Thyroid gland (tissue), 4 donors: ENCODE measurements at regions not wholly inside any gene's neighbourhood (a gene's known extent, or its start where the extent isn't known, plus 50 kb on each side); places are given as distances from the start of the nearest gene placed in this dataset.

Experiments
- DNase-seq, 2 donors: peaks; one replicate each; pipeline ENCODE4 v3.0.0-alpha.2; 2019
- H3K27ac ChIP-seq, 3 donors: fragments of 200-600 bp; sonication (generic); 1 replicate in 2 of 3; 2 replicates in 1 of 3; pipeline ENCODE4 v1.5.1; 2016 to 2019; ENCODE audit warnings: mild to moderate bottlenecking in 1 of 3, moderate library complexity in 1 of 3
- H3K27me3 ChIP-seq: fragments of 200-600 bp; sonication (generic); one replicate; pipeline ENCODE4 v1.5.1; 2019
- H3K36me3 ChIP-seq, 2 donors: fragments of 200-600 bp; sonication (generic); one replicate each; pipeline ENCODE4 v1.5.1; 2016 to 2019
- H3K4me1 ChIP-seq, 2 donors: fragments of 200-600 bp; sonication (generic); one replicate each; pipeline ENCODE4 v1.5.1; 2017 to 2019
- H3K4me3 ChIP-seq, 3 donors: fragments of 200-600 bp; sonication (generic); replicated peaks in 1 of 3; 1 replicate in 2 of 3; 2 replicates in 1 of 3; pipeline ENCODE4 v1.5.1; 2016; ENCODE audit warnings: mild to moderate bottlenecking in 1 of 3
- H3K9me3 ChIP-seq: fragments of 200-600 bp; sonication (generic); one replicate; pipeline ENCODE4 v1.5.1; 2017
- CTCF ChIP-seq, 6 experiments: fragments of 200-600 bp in 3 of 6; fragments of 450-650 bp in 3 of 6; sonication (generic) in 3 of 6; IDR thresholded peaks; one replicate each; pipeline ENCODE4 v1.5.1; 2016 to 2019; ENCODE audit warnings: antibody characterized with exemption in 6 of 6, mild to moderate bottlenecking in 2 of 6, inconsistent platforms in 1 of 6, moderate library complexity in 1 of 6
- POLR2A ChIP-seq, 2 donors: fragments of 450-650 bp; IDR thresholded peaks; one replicate each; pipeline ENCODE4 v1.6.1; 2017; ENCODE audit warnings: antibody characterized with exemption in 2 of 2, mild to moderate bottlenecking in 2 of 2, moderate library complexity in 1 of 2
- WGBS, 2 donors: methylation state at CpG; one replicate each; pipeline ENCODE4 v1.1.5; 2017; 5-methylcytosine and 5-hydroxymethylcytosine counted together
- intact Hi-C: fragments of 100-400 bp; cut with DNase I; formaldehyde crosslinking; loops from one replicate; pipeline ENCODE4 v1.15.1; 2023

- no peak for DNase-seq
- H3K27me3 ChIP-seq: no peaks in the 10 kb centered on the region
- no peak for TF ChIP-seq CTCF (IDR thresholded peaks at IDR 0.05)
- TF ChIP-seq POLR2A (IDR thresholded peaks at IDR 0.05): no peak
- H3K36me3 ChIP-seq: no peaks in the 10 kb centered on the region
- intact Hi-C loops: no loop called here
- 96 to 97% methylated on average over 6 of the region's 6 CpGs for WGBS, 2 donors
- no peaks in the 10 kb centered on the region for H3K9me3 ChIP-seq
- peaks cover 0 to 7% of the 10 kb centered on the region in 2 donors for H3K4me1 ChIP-seq
- H3K27ac ChIP-seq: no peak overlapping the region
- H3K4me3 ChIP-seq: no peak overlapping the region
These were observed 135.3 kb downstream of the ACKR3 start for GRCh38 chr2:236704887-236705286.

DNA sequence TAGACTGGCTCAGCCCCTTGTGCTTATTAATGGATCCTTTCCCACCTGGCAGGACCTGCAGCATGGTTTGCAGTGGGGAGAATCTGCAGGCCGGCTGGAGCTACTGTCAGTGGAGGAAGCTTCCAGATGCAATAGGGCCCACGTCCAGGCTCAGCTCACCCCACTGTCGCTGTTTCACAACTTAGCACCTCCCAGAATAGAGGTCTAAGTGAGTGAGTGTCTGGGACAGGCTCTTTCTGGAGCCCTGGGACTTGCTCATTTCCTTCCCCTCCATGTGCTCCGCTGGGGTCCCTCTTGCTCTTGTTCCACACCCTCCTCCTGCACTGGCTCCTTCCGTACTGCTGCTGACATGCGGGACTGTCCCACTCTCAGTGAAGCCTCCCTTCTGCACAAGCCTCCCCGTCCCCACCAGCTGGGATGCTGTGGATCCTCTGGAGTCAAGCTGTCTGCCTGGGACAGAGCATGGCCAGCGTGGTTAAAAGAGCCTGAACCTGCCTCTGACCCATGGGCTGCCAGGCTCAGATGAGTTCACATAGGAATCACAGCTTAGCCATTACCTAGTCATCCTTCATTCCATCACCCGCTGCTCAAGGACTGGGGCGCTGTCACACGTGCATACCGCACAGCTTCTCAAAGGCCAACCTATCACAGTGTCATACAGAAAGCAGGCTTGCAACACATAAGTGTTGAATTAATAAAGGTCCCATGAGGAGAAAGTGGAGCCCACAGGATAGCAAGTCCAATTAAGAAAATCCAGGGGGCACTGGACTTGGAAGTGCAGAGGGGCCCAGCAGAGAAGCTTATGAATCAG, 135.9 kb downstream of the ACKR3 start:
- TF ChIP-seq CTCF (IDR thresholded peaks at IDR 0.05) (no peak), POLR2A (IDR thresholded peaks at IDR 0.05) (no peak)
- intact Hi-C loops: no loop called here
- H3K27ac ChIP-seq: no peak overlapping the region
- DNase-seq: no peak
- no peaks in the 10 kb centered on the region for H3K27me3 ChIP-seq
- WGBS, 2 donors: 89 to 93% methylated on average over 12 of the region's 12 CpGs
- H3K4me1 ChIP-seq: peaks cover 0 to 7% of the 10 kb centered on the region in 2 donors
- H3K9me3 ChIP-seq: no peaks in the 10 kb centered on the region
- H3K36me3 ChIP-seq: no peaks in the 10 kb centered on the region
- H3K4me3 ChIP-seq: no peak overlapping the region

GRCh38 chr2:236706288-236706687, 136.7 kb downstream of the ACKR3 start:
- Histone ChIP-seq H3K27ac (no peak overlapping the region), H3K9me3 (no peaks in the 10 kb centered on the region), H3K4me1 (peaks cover 0 to 7% of the 10 kb centered on the region in 2 donors), H3K36me3 (no peaks in the 10 kb centered on the region), H3K4me3 (no peak overlapping the region), H3K27me3 (no peaks in the 10 kb centered on the region)
- WGBS, 2 donors: 33 to 45% methylated on average over 5 to 7 of the region's 7 CpGs
- TF ChIP-seq CTCF (IDR thresholded peaks at IDR 0.05) (no peak), POLR2A (IDR thresholded peaks at IDR 0.05) (no peak)
- intact Hi-C loops: no loop called here
- peak; percentile 70 to 73 for DNase-seq

GRCh38 chr2:236706803-236707202, 137.2 kb downstream of the ACKR3 start:
- no peak for DNase-seq
- H3K27ac ChIP-seq: no peak overlapping the region
- intact Hi-C loops: no loop called here
- H3K27me3 ChIP-seq: no peaks in the 10 kb centered on the region
- H3K4me1 ChIP-seq: peaks cover 0 to 7% of the 10 kb centered on the region in 2 donors
- no peaks in the 10 kb centered on the region for H3K9me3 ChIP-seq
- no peak overlapping the region for H3K4me3 ChIP-seq
- TF ChIP-seq CTCF (IDR thresholded peaks at IDR 0.05) (no peak), POLR2A (IDR thresholded peaks at IDR 0.05) (no peak)
- H3K36me3 ChIP-seq: no peaks in the 10 kb centered on the region

GRCh38 chr2:236711440-236711839, 141.8 kb downstream of the ACKR3 start:
- DNase-seq: no peak
- 66 to 100% methylated on average over 2 of the region's 2 CpGs for WGBS, 2 donors
- intact Hi-C loops: no loop called here

More at GRCh38 chr2:236711440-236711839, 141.8 kb downstream of the ACKR3 start:
- Histone ChIP-seq H3K9me3 (no peaks in the 10 kb centered on the region), H3K27ac (no peak overlapping the region), H3K27me3 (no peaks in the 10 kb centered on the region), H3K36me3 (no peaks in the 10 kb centered on the region), H3K4me1 (peaks cover 35 to 37% of the 10 kb centered on the region in 2 donors), H3K4me3 (no peak overlapping the region)
- TF ChIP-seq CTCF (IDR thresholded peaks at IDR 0.05) (no peak), POLR2A (IDR thresholded peaks at IDR 0.05) (no peak)
